ENCODE measurements at regions not wholly inside any gene's neighbourhood (a gene's known extent, or its start where the extent isn't known, plus 50 kb on each side); places are given as distances from the start of the nearest gene placed in this dataset.

DNA sequence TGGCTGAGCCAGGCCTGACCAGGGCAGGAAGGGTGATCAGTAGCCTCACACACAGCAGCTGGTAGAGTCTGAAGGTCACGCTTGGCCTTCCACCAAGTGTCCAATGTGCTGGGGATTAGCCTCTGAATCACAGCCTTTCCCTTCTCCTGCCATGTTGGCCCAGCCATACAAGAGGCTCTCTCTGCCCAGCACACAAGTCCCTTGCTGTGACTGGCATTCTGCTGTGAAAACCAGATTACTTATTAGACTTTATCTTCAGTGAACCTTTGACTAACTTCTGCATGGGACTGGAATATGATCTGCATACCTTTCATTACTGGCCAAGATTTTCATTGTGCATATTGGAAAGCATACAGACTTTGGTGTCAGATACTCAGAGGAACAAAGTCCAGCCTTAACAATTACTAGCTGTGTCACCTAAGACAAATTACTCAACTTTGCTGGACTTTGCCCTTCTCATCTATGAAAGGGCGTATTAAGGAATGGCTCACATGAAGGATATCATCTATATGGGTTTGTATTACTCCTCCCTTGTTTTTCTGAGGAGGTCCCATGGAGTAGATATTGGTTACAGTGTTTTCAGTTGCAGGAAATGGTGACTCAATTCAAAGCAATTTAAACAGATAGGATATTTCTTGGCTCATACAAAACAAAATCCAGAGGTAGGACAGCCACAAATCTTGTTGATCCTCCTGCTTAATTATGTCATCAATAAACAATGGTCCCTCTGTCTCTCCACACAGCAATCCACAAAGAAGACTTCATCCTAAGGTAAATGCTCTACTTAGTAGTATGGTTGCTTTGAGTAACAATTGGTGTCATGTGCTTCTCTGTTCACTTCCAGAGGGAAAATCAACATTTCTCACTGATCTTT is 99.6 kb downstream of the DYRK2 start:
- TF ChIP-seq, protein P1, sequence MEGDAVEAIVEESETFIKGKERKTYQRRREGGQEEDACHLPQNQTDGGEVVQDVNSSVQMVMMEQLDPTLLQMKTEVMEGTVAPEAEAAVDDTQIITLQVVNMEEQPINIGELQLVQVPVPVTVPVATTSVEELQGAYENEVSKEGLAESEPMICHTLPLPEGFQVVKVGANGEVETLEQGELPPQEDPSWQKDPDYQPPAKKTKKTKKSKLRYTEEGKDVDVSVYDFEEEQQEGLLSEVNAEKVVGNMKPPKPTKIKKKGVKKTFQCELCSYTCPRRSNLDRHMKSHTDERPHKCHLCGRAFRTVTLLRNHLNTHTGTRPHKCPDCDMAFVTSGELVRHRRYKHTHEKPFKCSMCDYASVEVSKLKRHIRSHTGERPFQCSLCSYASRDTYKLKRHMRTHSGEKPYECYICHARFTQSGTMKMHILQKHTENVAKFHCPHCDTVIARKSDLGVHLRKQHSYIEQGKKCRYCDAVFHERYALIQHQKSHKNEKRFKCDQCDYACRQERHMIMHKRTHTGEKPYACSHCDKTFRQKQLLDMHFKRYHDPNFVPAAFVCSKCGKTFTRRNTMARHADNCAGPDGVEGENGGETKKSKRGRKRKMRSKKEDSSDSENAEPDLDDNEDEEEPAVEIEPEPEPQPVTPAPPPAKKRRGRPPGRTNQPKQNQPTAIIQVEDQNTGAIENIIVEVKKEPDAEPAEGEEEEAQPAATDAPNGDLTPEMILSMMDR (IDR thresholded peaks at IDR 0.05 in 8 of 11, conservative IDR thresholded peaks at IDR 0.05 in 3 of 11) = no peak
- no peak for TF ChIP-seq POLR2A (IDR thresholded peaks at IDR 0.05)

Measured in spleen (tissue), 7 donors.